ENCODE measurements at regions not wholly inside any gene's neighbourhood (a gene's known extent, or its start where the extent isn't known, plus 50 kb on each side); places are given as distances from the start of the nearest gene placed in this dataset.
A peak's percentile ranks its signal among the peaks of the same experiment; 100 is the strongest.

DNA sequence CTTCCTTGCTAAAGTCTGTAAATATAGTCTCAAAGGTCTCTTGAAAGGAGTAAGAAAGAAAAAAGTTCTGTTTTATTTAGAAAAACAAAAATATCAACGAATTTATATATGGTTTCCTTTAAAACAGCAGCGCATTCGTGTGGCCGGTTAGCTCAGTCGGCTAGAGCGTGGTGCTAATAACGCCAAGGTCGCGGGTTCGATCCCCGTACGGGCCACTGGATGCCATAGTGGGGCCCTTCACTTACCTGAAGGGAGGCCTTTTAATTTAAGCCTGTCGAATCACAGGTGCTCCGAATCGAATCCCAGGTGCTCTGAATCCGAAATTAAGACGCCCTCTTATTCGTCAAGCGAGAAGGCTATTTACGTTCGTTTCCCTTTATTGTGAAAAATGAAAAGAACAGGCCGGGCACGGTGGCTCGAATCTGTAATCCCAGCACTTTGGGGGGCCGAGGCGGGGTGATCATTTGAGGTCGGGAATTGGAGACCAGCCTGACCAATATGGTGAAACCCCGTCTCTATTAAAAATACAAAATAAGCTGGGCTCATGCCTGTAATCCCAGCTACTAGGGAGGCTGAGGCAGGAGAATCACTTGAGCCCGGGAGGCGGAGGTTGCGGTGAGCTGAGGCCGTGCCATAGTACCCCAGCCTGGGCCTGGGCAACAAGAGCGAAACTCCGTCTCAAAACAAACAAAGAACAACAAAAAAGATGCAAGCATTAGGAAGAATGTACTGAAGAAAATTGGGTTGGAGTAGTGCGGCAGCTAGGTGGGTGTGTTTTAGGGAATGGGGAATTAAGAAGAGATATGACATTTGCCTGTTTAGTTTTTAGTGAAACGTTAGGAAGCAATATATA lies 195.8 kb upstream of the ZNF184 start (continued):
- TF ChIP-seq, protein P1, sequence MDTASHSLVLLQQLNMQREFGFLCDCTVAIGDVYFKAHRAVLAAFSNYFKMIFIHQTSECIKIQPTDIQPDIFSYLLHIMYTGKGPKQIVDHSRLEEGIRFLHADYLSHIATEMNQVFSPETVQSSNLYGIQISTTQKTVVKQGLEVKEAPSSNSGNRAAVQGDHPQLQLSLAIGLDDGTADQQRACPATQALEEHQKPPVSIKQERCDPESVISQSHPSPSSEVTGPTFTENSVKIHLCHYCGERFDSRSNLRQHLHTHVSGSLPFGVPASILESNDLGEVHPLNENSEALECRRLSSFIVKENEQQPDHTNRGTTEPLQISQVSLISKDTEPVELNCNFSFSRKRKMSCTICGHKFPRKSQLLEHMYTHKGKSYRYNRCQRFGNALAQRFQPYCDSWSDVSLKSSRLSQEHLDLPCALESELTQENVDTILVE (CRISPR knock-in tag; IDR thresholded peaks at IDR 0.05) = no peak
- no peak for TF ChIP-seq RFX1 (IDR thresholded peaks at IDR 0.05)
- TF ChIP-seq ZNF138 (CRISPR knock-in tag; IDR thresholded peaks at IDR 0.05; ENCODE audit: low read depth) = no peak
- TF ChIP-seq NR2F2 (IDR thresholded peaks at IDR 0.05; ENCODE audit: borderline replicate concordance, low read depth) = no peak
- TF ChIP-seq SRSF9 (IDR thresholded peaks at IDR 0.05; ENCODE audit: borderline replicate concordance, insufficient read depth, low read depth, low read length, poor library complexity, severe bottlenecking) = no peak
- TF ChIP-seq MAZ (IDR thresholded peaks at IDR 0.05; ENCODE audit: borderline replicate concordance, low read depth, low read length) = no peak
- TF ChIP-seq MAZ (CRISPR knock-in tag; IDR thresholded peaks at IDR 0.05; ENCODE audit: low read depth) = no peak
- no peak for TF ChIP-seq TP53 (CRISPR knock-in tag; conservative IDR thresholded peaks at IDR 0.05)
- TF ChIP-seq ZNF572 (CRISPR knock-in tag; IDR thresholded peaks at IDR 0.05) = no peak
- TF ChIP-seq ZNF607 (CRISPR knock-in tag; IDR thresholded peaks at IDR 0.05; ENCODE audit: borderline replicate concordance) = 0 out of 2 replicates have a peak, but pooled peaks have one; percentile 1
- no peak for TF ChIP-seq ZNF549 (CRISPR knock-in tag; IDR thresholded peaks at IDR 0.05)
- TF ChIP-seq MTF2 (CRISPR knock-in tag; IDR thresholded peaks at IDR 0.05; ENCODE audit: borderline replicate concordance) = no peak
- TF ChIP-seq, protein P2, sequence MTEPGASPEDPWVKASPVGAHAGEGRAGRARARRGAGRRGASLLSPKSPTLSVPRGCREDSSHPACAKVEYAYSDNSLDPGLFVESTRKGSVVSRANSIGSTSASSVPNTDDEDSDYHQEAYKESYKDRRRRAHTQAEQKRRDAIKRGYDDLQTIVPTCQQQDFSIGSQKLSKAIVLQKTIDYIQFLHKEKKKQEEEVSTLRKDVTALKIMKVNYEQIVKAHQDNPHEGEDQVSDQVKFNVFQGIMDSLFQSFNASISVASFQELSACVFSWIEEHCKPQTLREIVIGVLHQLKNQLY (CRISPR knock-in tag; IDR thresholded peaks at IDR 0.05) = no peak
- TF ChIP-seq ZNF329 (CRISPR knock-in tag; IDR thresholded peaks at IDR 0.05; ENCODE audit: low read depth) = no peak
- peak; percentile 48; the same call in 1 of the 2 replicates for TF ChIP-seq ZFX (CRISPR knock-in tag; IDR thresholded peaks at IDR 0.05; ENCODE audit: low read depth)
- TF ChIP-seq TSC22D2 (CRISPR knock-in tag; IDR thresholded peaks at IDR 0.05; ENCODE audit: borderline replicate concordance) = no peak
- no peak for TF ChIP-seq RARA (CRISPR knock-in tag; IDR thresholded peaks at IDR 0.05)
- TF ChIP-seq ZNF274 (CRISPR knock-in tag; IDR thresholded peaks at IDR 0.05) = peak; percentile 63; the same call in 1 of the 2 replicates
- TF ChIP-seq ZNF766 (CRISPR knock-in tag; IDR thresholded peaks at IDR 0.05; ENCODE audit: borderline replicate concordance) = 0 out of 2 replicates have a peak, but pooled peaks have one; percentile 61
- no peak for TF ChIP-seq XBP1 (CRISPR knock-in tag; IDR thresholded peaks at IDR 0.05)
- TF ChIP-seq ETV5 (CRISPR knock-in tag; IDR thresholded peaks at IDR 0.05; ENCODE audit: borderline replicate concordance) = no peak
- TF ChIP-seq, protein P3, sequence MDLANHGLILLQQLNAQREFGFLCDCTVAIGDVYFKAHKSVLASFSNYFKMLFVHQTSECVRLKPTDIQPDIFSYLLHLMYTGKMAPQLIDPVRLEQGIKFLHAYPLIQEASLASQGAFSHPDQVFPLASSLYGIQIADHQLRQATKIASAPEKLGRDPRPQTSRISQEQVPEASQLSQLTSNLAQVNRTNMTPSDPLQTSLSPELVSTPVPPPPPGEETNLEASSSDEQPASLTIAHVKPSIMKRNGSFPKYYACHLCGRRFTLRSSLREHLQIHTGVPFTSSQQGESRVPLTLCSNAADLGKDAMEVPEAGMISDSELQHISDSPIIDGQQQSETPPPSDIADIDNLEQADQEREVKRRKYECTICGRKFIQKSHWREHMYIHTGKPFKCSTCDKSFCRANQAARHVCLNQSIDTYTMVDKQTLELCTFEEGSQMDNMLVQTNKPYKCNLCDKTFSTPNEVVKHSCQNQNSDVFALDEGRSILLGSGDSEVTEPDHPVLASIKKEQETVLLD (CRISPR knock-in tag; IDR thresholded peaks at IDR 0.05; ENCODE audit: low read depth) = no peak
- TF ChIP-seq MED8 (CRISPR knock-in tag; IDR thresholded peaks at IDR 0.05; ENCODE audit: insufficient replicate concordance) = no peak
- TF ChIP-seq, protein P4, sequence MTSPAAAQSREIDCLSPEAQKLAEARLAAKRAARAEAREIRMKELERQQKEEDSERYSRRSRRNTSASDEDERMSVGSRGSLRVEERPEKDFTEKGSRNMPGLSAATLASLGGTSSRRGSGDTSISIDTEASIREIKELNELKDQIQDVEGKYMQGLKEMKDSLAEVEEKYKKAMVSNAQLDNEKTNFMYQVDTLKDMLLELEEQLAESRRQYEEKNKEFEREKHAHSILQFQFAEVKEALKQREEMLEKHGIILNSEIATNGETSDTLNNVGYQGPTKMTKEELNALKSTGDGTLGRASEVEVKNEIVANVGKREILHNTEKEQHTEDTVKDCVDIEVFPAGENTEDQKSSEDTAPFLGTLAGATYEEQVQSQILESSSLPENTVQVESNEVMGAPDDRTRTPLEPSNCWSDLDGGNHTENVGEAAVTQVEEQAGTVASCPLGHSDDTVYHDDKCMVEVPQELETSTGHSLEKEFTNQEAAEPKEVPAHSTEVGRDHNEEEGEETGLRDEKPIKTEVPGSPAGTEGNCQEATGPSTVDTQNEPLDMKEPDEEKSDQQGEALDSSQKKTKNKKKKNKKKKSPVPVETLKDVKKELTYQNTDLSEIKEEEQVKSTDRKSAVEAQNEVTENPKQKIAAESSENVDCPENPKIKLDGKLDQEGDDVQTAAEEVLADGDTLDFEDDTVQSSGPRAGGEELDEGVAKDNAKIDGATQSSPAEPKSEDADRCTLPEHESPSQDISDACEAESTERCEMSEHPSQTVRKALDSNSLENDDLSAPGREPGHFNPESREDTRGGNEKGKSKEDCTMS (CRISPR knock-in tag; conservative IDR thresholded peaks at IDR 0.05) = 0 out of 2 replicates have a peak, but pooled peaks have one; percentile 37
- TF ChIP-seq ZNF883 (CRISPR knock-in tag; IDR thresholded peaks at IDR 0.05; ENCODE audit: not compliant biosample characterization) = no peak

Data from HepG2 (cell line).